ENCODE measurements at regions not wholly inside any gene's neighbourhood (a gene's known extent, or its start where the extent isn't known, plus 50 kb on each side); places are given as distances from the start of the nearest gene placed in this dataset.

DNA sequence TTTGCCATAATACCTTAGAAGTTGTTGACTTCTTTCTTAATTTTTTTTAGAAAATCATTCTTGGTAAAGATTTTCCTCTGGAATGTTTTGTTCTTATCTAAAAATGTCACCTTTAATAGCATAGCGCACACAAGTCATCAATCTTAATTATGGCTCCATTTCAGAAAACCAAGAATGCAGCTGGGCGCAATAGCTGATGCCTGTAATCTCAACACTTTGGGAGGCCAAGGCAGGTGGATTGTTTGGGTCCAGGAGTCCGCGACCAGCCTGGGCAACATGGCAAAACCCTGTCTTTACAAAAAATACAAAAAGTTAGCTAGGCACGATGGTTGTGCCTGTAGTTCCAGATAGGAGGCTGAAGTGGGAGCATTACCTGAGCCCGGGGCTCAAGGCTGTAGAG is 125.6 kb upstream of the EOMES start:
- TF ChIP-seq, protein P1, sequence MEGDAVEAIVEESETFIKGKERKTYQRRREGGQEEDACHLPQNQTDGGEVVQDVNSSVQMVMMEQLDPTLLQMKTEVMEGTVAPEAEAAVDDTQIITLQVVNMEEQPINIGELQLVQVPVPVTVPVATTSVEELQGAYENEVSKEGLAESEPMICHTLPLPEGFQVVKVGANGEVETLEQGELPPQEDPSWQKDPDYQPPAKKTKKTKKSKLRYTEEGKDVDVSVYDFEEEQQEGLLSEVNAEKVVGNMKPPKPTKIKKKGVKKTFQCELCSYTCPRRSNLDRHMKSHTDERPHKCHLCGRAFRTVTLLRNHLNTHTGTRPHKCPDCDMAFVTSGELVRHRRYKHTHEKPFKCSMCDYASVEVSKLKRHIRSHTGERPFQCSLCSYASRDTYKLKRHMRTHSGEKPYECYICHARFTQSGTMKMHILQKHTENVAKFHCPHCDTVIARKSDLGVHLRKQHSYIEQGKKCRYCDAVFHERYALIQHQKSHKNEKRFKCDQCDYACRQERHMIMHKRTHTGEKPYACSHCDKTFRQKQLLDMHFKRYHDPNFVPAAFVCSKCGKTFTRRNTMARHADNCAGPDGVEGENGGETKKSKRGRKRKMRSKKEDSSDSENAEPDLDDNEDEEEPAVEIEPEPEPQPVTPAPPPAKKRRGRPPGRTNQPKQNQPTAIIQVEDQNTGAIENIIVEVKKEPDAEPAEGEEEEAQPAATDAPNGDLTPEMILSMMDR (IDR thresholded peaks at IDR 0.05): no peak
- TF ChIP-seq SIN3A (IDR thresholded peaks at IDR 0.05; ENCODE audit: borderline replicate concordance, insufficient read depth, low read depth, low read length) (no peak), TCF7L2 (IDR thresholded peaks at IDR 0.05; ENCODE audit: low read depth, low read length) (no peak)
- DNase-seq (ENCODE audit: low read depth, low spot score) (no peak), ATAC-seq (no peak)
- H3K27ac ChIP-seq (ENCODE audit: low read length): no peak overlapping the region
- POLR2A ChIA-PET: no interaction called here
- no peaks in the 10 kb centered on the region for H3K36me3 ChIP-seq (ENCODE audit: control insufficient read depth, insufficient read depth, low read length)
- H3K27me3 ChIP-seq (ENCODE audit: control insufficient read depth, insufficient read depth, low read length): no peaks in the 10 kb centered on the region; the same call in 1 of the 2 replicates
- H3K4me3 ChIP-seq (ENCODE audit: low read depth in 2 of 2, low read length in 2 of 2): no peak overlapping the region
- intact Hi-C loops (cut with micrococcal nuclease; ENCODE audit: unreplicated experiment): no loop called here
- CTCF ChIA-PET: no interaction called here
- in situ Hi-C loops (cut with HindIII; ENCODE audit: low pct_unique_long_range_greater_than_20kb, low sequenced_read_pairs): no loop called here
- no peaks in the 10 kb centered on the region for H3K9me3 ChIP-seq (ENCODE audit: control insufficient read depth, insufficient read depth, low read depth, low read length)
- no TSS peak for BruUV-seq (replicated peaks)
- no peaks in the 10 kb centered on the region for H3K4me1 ChIP-seq (ENCODE audit: control insufficient read depth, insufficient read depth, low read length)

DNA sequence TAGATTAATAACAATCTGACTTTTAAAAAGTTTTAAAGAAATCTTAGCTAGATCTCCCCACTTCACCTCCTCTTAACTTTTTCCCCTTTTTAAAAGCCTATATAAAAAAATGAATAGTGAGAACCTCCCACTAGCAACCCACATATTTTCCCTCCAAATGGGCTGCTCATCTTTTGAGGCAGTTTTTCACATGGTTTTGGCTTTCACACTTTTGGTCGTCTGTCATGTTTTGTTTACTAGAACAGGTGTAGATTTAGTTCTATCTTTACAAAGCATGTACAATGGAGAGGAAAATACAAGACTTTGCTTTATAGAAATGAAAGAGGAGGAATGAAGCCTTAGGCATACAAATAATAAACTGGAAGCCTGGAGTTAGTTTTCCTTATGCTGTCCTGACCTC is 126.7 kb upstream of the EOMES start:
- no peaks in the 10 kb centered on the region for H3K36me3 ChIP-seq (ENCODE audit: control insufficient read depth, insufficient read depth, low read length)
- no peak overlapping the region for H3K4me3 ChIP-seq (ENCODE audit: low read depth in 2 of 2, low read length in 2 of 2)
- intact Hi-C loops (cut with micrococcal nuclease; ENCODE audit: unreplicated experiment): no loop called here
- CTCF ChIA-PET: no interaction called here
- ATAC-seq (no peak), DNase-seq (ENCODE audit: low read depth, low spot score) (no peak)
- BruUV-seq (replicated peaks): no TSS peak
- H3K27me3 ChIP-seq (ENCODE audit: control insufficient read depth, insufficient read depth, low read length): no peaks in the 10 kb centered on the region
- POLR2A ChIA-PET: no interaction called here
- TF ChIP-seq, protein P2, sequence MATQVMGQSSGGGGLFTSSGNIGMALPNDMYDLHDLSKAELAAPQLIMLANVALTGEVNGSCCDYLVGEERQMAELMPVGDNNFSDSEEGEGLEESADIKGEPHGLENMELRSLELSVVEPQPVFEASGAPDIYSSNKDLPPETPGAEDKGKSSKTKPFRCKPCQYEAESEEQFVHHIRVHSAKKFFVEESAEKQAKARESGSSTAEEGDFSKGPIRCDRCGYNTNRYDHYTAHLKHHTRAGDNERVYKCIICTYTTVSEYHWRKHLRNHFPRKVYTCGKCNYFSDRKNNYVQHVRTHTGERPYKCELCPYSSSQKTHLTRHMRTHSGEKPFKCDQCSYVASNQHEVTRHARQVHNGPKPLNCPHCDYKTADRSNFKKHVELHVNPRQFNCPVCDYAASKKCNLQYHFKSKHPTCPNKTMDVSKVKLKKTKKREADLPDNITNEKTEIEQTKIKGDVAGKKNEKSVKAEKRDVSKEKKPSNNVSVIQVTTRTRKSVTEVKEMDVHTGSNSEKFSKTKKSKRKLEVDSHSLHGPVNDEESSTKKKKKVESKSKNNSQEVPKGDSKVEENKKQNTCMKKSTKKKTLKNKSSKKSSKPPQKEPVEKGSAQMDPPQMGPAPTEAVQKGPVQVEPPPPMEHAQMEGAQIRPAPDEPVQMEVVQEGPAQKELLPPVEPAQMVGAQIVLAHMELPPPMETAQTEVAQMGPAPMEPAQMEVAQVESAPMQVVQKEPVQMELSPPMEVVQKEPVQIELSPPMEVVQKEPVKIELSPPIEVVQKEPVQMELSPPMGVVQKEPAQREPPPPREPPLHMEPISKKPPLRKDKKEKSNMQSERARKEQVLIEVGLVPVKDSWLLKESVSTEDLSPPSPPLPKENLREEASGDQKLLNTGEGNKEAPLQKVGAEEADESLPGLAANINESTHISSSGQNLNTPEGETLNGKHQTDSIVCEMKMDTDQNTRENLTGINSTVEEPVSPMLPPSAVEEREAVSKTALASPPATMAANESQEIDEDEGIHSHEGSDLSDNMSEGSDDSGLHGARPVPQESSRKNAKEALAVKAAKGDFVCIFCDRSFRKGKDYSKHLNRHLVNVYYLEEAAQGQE (IDR thresholded peaks at IDR 0.05; ENCODE audit: insufficient read depth in 1 of 2, low read depth in 2 of 2, low read length in 1 of 2): no peak
- TF ChIP-seq, protein P1 (IDR thresholded peaks at IDR 0.05): no peak
- TF ChIP-seq TCF7L2 (IDR thresholded peaks at IDR 0.05; ENCODE audit: low read depth, low read length) (no peak), POLR2AphosphoS5 (IDR thresholded peaks at IDR 0.05; ENCODE audit: low read depth, low read length) (no peak), SIN3A (IDR thresholded peaks at IDR 0.05; ENCODE audit: borderline replicate concordance, insufficient read depth, low read depth, low read length) (no peak)
- in situ Hi-C loops (cut with HindIII; ENCODE audit: low pct_unique_long_range_greater_than_20kb, low sequenced_read_pairs): no loop called here
- no peaks in the 10 kb centered on the region for H3K9me3 ChIP-seq (ENCODE audit: control insufficient read depth, insufficient read depth, low read depth, low read length)
- no peaks in the 10 kb centered on the region for H3K4me1 ChIP-seq (ENCODE audit: control insufficient read depth, insufficient read depth, low read length)
- H3K27ac ChIP-seq (ENCODE audit: low read length): no peak overlapping the region

DNA sequence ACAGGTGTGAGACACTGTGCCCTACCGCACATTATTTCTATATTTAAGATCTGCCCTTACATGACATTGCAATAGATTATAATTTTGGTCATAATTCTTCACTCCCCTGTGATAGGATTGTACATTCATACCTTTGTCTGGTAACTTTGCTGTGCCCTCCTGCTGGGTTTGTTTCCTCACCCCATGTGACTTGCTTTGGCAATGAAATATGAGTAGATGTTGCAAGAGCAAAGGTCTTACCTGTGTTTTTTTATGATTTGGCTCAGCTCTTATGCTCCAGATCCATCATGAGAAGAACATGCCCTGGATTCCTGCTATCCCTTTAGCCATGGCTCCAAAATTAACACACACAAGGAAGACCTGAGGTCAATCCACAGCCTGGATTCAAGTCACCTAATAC is 137.7 kb upstream of the EOMES start:
- DNase-seq (ENCODE audit: low read depth, low spot score): no peak
- no peaks in the 10 kb centered on the region for H3K4me1 ChIP-seq (ENCODE audit: control insufficient read depth, insufficient read depth, low read length)
- TF ChIP-seq SIN3A (IDR thresholded peaks at IDR 0.05; ENCODE audit: borderline replicate concordance, insufficient read depth, low read depth, low read length): no peak
- TF ChIP-seq POLR2AphosphoS5 (IDR thresholded peaks at IDR 0.05; ENCODE audit: low read depth, low read length): no peak
- TF ChIP-seq, protein P2 (IDR thresholded peaks at IDR 0.05; ENCODE audit: insufficient read depth in 1 of 2, low read depth in 2 of 2, low read length in 1 of 2): no peak
- TF ChIP-seq, protein P1 (IDR thresholded peaks at IDR 0.05): no peak
- TF ChIP-seq TCF7L2 (IDR thresholded peaks at IDR 0.05; ENCODE audit: low read depth, low read length): no peak
- CTCF ChIA-PET: no interaction called here
- in situ Hi-C loops (cut with HindIII; ENCODE audit: low pct_unique_long_range_greater_than_20kb, low sequenced_read_pairs): no loop called here
- no peak overlapping the region for H3K4me3 ChIP-seq (ENCODE audit: low read depth in 2 of 2, low read length in 2 of 2)
- no peaks in the 10 kb centered on the region for H3K9me3 ChIP-seq (ENCODE audit: control insufficient read depth, insufficient read depth, low read depth, low read length)
- H3K27ac ChIP-seq (ENCODE audit: low read length): no peak overlapping the region
- ATAC-seq: no peak
- intact Hi-C loops (cut with micrococcal nuclease; ENCODE audit: unreplicated experiment): no loop called here
- POLR2A ChIA-PET: no interaction called here
- BruUV-seq (replicated peaks): no TSS peak
- no peaks in the 10 kb centered on the region for H3K36me3 ChIP-seq (ENCODE audit: control insufficient read depth, insufficient read depth, low read length)
- no peaks in the 10 kb centered on the region for H3K27me3 ChIP-seq (ENCODE audit: control insufficient read depth, insufficient read depth, low read length)
